Mesodermal cell (in vitro differentiated cells): ENCODE measurements at regions not wholly inside any gene's neighbourhood (a gene's known extent, or its start where the extent isn't known, plus 50 kb on each side); places are given as distances from the start of the nearest gene placed in this dataset.

Experiments
- H3K27ac ChIP-seq: 2 replicates; pipeline ENCODE4 v1.7.0; 2013; ENCODE audit warnings: mild to moderate bottlenecking, low read depth, low read length, moderate library complexity; ENCODE audit not compliant: severe bottlenecking
- H3K36me3 ChIP-seq: 2 replicates; pipeline ENCODE4 v1.7.1; 2013; ENCODE audit warnings: mild to moderate bottlenecking, low read length, moderate library complexity; ENCODE audit not compliant: control insufficient read depth, insufficient read depth
- H3K4me1 ChIP-seq: one replicate; pipeline ENCODE4 v1.7.1; 2013; ENCODE audit warnings: mild to moderate bottlenecking, low read length; ENCODE audit not compliant: insufficient read depth, control insufficient read depth, poor library complexity, severe bottlenecking
- H3K4me3 ChIP-seq: 2 replicates; pipeline ENCODE4 v1.7.0; 2013; ENCODE audit warnings: low read length, control low read depth, mild to moderate bottlenecking; ENCODE audit not compliant: insufficient read depth, poor library complexity, severe bottlenecking; ENCODE audit errors: extremely low read depth
- H3K9me3 ChIP-seq: 2 replicates; pipeline ENCODE4 v1.7.1; 2013; ENCODE audit warnings: mild to moderate bottlenecking, low read length, moderate library complexity; ENCODE audit not compliant: control insufficient read depth
- WGBS, 2 experiments: methylation state at CpG; one replicate each; pipeline ENCODE4 v1.1.5; 2013; ENCODE audit warnings: missing lambda C conversion rate in 2 of 2; ENCODE audit not compliant: insufficient coverage in 2 of 2; 5-methylcytosine and 5-hydroxymethylcytosine counted together

DNA sequence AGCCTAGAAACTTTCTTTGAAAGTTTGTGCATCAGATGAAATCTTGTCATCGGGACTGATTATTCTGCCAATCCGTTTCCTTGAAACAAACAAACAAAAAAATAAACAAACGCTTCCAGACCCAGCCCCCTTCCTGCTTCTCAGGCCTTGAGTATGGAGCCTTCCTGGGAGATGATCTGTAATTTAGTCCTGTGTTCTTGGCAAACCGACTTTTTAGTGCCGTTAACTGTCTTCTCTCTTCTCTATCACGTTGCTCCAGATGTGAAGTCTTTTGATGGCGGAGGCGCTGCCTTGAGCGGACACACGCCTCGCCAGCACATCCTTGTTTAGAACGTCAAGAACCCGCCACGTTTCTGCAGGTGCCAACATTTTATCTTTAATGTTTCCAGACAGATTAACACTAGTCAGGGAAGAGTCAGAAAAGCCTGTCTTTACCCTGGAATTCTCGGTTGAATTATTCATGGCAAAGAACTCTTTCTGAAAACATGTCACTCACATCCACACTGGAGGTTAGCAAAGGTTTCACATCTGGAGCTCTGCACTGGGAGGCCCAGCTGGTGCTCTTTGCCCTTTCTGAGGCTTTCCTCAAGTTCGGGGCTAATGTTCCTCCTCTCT, 265.7 kb upstream of the C1orf174 start:
- WGBS, 2 experiments = 88 to 90% methylated on average over 12 to 16 of the region's 16 CpGs
- H3K9me3 ChIP-seq = no peaks in the 10 kb centered on the region

DNA sequence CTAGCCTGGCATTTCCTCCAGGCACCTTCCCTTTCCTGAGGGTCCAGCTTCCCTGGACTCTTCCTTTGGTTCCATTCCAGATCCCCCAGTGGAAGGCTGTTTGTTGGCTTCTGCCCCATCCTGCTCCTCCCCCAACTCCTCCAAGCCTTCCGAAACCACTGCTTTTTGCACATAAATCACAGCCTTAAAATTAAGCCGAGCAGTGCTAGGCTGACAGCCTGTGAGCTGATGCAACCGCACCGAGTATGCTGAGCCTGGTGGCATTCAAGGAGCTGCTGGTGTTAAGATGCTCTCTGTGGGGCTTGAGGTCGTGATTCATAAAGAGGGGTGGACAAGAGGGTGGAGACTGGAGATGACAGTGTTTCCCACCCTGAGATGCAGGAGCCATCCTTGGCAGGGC, 266.6 kb upstream of the C1orf174 start:
- no peak overlapping the region for H3K27ac ChIP-seq
- H3K36me3 ChIP-seq = no peaks in the 10 kb centered on the region
- WGBS, 2 experiments = 73 to 92% methylated on average over 3 to 4 of the region's 5 CpGs

More for the DNA sequence above, 265.7 kb upstream of the C1orf174 start:
- Histone ChIP-seq H3K27ac (no peak overlapping the region), H3K4me1 (no peaks in the 10 kb centered on the region), H3K4me3 (no peak overlapping the region), H3K36me3 (no peaks in the 10 kb centered on the region)

DNA sequence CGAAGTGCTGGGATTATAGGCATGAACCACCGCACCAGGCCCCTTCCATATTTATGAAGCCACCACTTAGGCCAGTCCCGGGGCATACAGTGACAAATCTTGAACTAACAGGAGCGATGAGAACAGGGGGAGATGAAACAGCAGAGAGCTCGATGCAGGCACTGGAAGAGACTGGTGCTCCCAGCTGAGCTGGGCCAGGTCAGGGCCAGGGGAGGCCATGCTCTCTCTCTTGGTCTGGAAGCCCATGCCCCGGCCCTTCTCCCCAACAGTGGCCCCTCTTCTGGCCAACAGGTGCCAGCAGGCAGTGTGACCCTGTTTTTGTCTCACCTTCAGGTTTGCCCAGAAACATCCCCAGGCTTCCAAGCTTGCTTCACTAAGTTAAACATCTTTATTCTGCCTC, 269.9 kb upstream of the C1orf174 start:
- H3K4me1 ChIP-seq = no peaks in the 10 kb centered on the region
- no peak overlapping the region for H3K27ac ChIP-seq
- 82 to 88% methylated on average over 4 to 5 of the region's 6 CpGs for WGBS, 2 experiments
- H3K36me3 ChIP-seq = no peaks in the 10 kb centered on the region
- H3K4me3 ChIP-seq = no peak overlapping the region
- H3K9me3 ChIP-seq = no peaks in the 10 kb centered on the region

More for the DNA sequence above, 266.6 kb upstream of the C1orf174 start:
- no peak overlapping the region for H3K4me3 ChIP-seq
- no peaks in the 10 kb centered on the region for H3K9me3 ChIP-seq
- no peaks in the 10 kb centered on the region for H3K4me1 ChIP-seq

DNA sequence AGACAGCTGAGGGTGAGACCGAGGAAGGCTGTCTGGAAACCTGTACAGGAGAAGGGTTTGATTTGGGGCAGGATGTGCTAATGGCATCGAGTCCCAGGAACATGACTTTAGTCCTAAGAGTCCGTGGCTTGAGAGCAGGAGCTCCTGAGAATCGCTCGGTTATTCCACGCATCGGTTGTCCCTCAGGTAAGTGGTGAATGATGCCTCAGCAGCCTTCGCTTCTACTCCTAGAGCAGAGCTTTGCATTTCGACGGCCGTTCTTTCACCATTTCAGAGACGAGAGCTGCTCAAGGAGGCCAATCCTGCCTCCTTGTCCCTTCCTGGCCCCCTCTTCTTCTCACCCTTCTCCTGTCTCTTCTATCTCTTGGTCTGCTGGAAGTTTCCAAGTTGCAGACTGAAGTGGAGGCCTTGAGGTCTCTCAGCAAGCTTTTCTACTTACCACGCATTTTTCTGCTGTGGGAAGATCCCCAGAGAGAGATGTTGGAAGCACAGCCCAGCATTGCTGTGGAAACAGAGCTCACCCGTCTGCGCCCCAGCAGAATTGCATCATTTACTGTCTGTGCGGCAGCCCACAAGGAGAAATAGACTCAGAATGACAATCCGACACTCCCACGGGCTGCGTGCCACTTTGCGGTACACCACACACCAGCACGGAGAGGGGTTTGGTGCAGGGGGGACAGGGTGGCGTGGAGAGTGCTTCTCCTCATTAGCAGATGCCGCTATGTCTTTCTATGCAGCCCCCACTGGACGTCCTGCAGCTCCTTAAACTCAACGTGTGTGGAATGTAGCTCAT, 270.7 kb upstream of the C1orf174 start:
- WGBS, 2 experiments = 89 to 92% methylated on average over 25 of the region's 25 CpGs
- Histone ChIP-seq H3K9me3 (no peaks in the 10 kb centered on the region), H3K4me3 (no peak overlapping the region), H3K36me3 (no peaks in the 10 kb centered on the region), H3K27ac (no peak overlapping the region), H3K4me1 (no peaks in the 10 kb centered on the region)

DNA sequence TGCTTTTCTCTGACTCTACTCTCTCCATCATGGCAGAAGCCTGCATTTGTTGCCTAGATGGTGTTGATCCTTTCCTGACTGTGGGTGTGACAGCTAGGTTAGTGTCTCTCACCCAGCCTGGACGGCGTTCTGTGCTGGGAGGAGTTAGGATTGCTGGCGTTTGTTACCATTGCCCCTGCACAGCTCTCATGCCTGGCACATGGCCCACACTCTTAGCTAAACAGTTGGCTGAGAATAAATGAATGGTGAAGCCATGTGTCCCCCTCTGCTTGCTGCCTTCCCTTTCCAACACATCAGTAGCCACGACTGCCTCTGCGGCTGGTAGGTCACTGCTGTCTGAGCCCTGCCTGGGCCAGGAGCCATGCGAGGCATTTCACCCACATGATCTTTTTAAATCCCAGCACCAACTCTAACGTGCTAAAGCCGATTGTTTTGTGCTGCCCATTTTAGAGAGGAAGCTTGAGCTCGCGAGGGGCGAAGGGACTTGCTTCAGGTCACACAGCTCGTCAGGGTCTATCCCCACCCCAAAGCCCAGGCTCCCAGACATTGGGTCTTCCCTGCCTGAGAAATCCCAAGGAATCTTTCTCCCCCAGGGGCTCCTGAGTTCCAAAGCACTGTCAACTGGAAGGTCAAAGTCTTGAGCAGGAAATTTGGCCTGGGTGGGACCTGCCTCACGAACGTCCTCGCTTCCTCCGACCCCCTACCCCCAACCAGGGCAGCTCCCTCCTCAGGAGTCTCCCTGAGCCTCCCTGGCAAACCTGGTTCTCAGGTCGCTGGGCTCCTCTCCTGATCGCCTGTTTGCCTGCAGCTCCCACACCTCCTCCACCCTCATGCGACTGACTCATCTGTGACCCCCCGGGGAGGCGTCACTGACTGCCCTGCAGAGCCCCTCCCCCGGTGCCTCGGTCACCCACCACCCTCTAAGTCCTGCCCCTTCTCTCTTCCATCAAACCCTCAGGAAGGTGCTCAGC, 271.7 kb upstream of the C1orf174 start:
- H3K9me3 ChIP-seq = no peaks in the 10 kb centered on the region
- WGBS, 2 experiments = 68 to 75% methylated on average over 16 to 17 of the region's 23 CpGs
- H3K4me3 ChIP-seq = no peak overlapping the region
- H3K27ac ChIP-seq = no peak overlapping the region
- H3K36me3 ChIP-seq = no peaks in the 10 kb centered on the region
- H3K4me1 ChIP-seq = no peaks in the 10 kb centered on the region

DNA sequence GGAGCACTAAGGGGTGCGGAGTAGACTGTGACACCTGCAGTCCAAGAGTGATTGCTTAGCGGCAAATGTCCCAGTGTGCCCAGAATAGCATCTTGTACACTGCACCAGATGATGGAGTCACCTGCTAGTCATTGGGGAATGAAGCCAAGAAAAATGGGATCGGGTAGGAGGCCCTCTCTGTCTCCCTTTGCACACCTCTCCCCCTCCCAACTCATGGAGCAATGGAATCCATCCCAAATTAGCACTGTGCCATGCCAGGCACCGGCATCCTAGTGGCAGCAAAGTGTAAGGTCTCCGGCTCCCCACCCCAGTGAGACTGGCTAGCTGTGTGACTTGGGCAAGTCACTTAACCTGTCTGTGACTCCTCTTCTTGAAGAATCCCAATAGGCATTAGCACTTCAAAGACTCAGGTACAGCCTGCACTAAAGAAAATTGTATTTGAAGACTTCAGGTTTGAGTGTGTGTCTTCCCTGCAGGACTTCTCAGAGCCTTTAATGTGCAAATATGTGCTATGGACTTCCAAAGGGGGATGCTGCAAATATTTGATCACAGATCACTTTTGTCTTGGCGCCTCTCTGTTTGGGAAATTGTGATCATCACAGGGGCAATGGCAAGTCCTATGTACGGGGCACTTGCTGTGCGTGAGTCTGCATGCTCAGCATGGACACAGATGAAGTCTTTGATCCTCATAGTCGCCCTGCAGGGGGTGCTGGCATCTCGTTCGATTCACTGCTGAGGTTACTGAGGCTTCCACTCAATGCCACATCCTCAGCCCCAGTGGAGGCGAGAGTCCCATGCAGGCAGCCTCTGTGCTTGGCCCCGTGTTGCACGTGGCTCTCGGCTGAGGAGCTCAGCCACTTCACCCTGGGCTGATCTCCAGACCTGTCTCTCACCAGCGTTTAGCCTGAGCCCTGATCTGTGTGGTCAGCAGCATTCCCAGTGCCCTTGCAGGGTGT, 272.9 kb upstream of the C1orf174 start:
- no peaks in the 10 kb centered on the region for H3K4me1 ChIP-seq
- no peak overlapping the region for H3K27ac ChIP-seq
- no peaks in the 10 kb centered on the region for H3K36me3 ChIP-seq
- H3K4me3 ChIP-seq = no peak overlapping the region
- no peaks in the 10 kb centered on the region for H3K9me3 ChIP-seq
- WGBS, 2 experiments = 53% methylated on average over 15 to 16 of the region's 16 CpGs

DNA sequence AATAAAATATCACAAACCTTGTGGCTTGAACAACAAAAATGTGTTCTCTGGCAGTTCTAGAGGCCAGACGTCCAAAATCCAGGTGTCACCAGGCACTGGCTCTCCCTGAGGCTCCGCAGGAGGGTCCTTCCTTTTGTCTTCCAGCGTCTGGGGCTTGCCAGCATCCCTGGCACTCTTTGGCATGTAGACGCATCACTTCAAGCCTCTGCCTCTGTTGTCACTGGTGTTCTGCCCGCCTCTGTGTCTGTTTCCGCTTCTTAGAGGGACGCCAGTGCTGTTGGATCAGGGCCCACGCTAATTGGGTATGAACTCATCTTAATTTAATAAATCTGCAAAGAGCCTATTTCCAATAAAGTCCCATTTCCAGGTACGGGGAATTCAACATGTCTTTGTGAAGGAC, 273.7 kb upstream of the C1orf174 start:
- H3K36me3 ChIP-seq = no peaks in the 10 kb centered on the region
- H3K27ac ChIP-seq = no peak overlapping the region
- no peak overlapping the region for H3K4me3 ChIP-seq
- no peaks in the 10 kb centered on the region for H3K9me3 ChIP-seq
- H3K4me1 ChIP-seq = no peaks in the 10 kb centered on the region
- WGBS, 2 experiments = 71 to 82% methylated on average over 6 to 8 of the region's 9 CpGs

DNA sequence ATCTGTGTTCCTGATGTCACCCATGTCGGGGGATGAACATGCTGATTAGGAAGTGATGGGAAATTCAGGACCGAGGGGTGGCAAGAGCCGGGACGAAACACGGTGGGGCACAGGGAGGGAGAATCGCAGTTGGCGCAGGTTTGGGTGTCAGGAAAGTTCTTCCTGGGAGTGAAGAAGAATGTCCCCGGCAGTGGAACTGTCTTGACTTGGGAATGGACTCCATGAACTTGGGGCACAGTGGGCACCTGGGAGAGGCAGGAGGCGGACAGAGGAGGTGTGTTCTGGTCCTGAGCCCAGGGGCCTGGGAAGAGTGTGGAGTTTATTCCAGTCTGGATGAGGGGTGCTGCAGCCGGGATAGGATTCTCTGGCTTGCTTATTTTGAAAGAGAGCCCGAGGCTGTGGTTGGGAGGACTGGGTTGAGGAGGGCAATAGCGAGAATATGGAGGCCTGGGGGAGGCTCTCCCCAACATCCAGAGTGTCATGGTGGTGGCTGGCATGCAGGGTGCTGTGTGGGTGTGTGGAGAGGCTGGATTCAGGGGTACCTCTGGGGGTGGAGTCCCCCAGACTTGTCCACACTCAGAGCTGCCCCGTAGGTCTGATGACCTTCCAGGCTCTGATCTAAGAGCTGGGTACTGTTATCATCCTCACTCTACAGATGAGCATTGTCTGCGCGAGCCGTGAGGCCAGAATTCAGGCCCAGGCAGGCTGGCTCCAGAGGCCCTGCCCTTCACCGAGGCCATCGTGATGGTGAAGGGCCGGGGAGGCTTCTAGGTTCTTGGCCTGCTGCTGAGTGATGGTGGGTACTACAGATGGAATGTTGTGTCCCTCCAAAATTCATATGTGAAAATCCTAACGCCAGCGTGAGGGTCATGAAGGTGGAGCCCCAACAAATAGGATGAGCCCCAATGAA, 274.5 kb upstream of the C1orf174 start:
- no peak overlapping the region for H3K27ac ChIP-seq
- 91 to 95% methylated on average over 16 to 19 of the region's 21 CpGs for WGBS, 2 experiments
- H3K4me3 ChIP-seq = no peak overlapping the region
- H3K4me1 ChIP-seq = no peaks in the 10 kb centered on the region
- H3K36me3 ChIP-seq = no peaks in the 10 kb centered on the region
- no peaks in the 10 kb centered on the region for H3K9me3 ChIP-seq

DNA sequence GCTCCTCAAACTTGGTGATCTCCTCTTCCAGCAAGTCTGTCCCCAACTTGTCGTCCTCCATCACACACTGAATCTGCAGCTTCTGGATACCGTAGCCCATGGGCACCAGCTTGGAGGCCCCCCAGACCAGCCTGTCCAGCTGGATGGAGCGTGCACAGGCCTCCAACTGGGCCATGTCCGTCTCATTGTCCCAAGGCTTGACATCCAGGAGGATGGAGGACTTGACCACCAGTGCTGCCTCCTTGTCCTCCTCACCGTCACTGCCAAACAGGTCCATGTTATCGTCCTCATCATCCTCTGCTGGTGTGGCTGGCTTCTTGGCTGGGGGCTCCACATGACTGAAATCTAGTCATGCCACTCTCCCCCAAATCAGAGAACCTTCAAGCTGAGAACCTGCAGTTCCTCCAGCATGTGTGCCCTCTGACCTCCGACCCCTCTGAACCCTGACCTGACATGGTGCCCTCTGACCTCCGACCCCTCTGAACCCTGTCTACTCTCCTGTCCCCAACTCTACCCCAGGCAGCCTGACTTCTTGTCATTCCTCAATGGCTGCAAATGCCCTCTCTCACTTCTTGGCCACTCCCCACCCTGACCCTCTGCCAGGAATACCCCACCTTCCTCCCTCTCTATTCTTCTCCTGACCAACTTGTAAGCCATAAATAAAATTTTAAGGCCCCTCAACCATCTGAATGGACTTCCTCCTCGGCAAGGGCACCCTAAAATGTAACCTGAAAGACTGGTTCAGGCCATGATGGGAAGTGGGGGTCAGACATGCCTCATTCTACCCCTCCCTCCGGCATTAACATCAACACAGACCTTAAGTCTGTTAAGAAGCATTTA, 275.7 kb upstream of the C1orf174 start:
- no peaks in the 10 kb centered on the region for H3K4me1 ChIP-seq
- no peak overlapping the region for H3K27ac ChIP-seq
- H3K9me3 ChIP-seq = no peaks in the 10 kb centered on the region
- 87 to 89% methylated on average over 9 to 10 of the region's 10 CpGs for WGBS, 2 experiments
- H3K4me3 ChIP-seq = no peak overlapping the region
- no peaks in the 10 kb centered on the region for H3K36me3 ChIP-seq
